ENCODE measurements at regions not wholly inside any gene's neighbourhood (a gene's known extent, or its start where the extent isn't known, plus 50 kb on each side); places are given as distances from the start of the nearest gene placed in this dataset.

DNA sequence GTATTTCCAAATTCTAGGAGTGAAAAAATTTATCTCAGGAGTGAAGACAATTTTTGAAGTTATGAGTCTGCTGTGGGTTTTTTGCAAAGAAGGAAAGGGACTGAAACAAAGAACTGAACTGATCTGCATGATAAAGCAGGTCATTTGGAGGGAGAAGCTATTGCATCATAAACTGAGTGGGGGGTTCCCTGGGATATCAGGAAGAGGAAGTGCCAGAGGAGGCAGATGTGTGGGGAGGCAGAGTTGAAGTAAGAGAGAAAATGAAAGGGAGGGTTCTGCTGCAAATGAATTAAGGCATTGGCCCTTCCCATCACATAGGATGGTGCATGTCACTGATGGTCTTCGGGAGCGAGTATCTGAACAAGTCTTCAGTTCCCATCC, 379.2 kb downstream of the VPS13C start:
- Histone ChIP-seq H3K27me3 (ENCODE audit: low read depth, low read length) (no peaks in the 10 kb centered on the region), H3K4me1 (ENCODE audit: control insufficient read depth in 1 of 2, insufficient read depth in 2 of 2, low read length in 2 of 2) (no peaks in the 10 kb centered on the region), H3K27ac (ENCODE audit: low read length) (no peak overlapping the region), H3K9me3 (ENCODE audit: control insufficient read depth in 1 of 2, low read length in 2 of 2) (peaks cover 0 to 5% of the 10 kb centered on the region in 2 donors), H3K36me3 (ENCODE audit: control insufficient read depth in 1 of 2, insufficient read depth in 2 of 2, low read length in 2 of 2) (no peaks in the 10 kb centered on the region), H3K4me3 (ENCODE audit: low read depth in 1 of 2, low read length in 2 of 2) (no peak overlapping the region)

DNA sequence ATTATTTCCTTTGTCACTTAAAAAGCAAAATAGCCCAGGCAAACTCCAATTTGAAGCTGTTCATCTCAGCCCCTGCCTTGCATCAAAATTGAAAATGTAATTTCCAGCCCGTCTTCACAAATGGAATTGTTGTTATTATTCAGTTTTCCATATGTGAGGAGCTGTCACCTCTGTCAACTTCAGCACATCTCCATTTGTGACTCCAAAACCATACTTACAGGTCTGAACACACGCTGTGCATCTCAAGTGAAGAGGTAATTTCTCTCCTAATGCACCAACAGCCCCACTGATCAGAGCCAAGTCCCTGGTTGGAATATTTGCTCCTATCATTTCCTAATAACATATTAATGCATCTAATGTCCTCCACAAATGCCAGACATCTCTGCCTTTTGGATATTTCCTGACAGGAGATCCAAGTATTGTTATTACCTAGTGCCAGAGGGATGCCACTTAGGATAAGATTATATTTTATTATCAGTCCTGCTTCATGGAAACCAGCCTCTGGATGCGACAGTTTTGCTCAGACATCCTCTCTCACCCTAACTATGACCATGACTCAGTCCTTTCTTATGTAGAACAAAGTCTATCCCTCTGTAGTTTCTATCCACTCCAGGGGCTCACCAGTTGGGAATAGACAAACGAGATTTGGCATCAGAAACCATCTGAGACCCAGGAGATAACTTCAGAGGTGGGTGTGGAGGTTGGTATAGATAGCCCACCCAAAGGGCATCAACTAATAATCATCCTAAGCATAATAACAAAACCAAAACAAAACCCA, 379.8 kb downstream of the VPS13C start:
- peaks cover 0 to 5% of the 10 kb centered on the region in 2 donors for H3K9me3 ChIP-seq (ENCODE audit: control insufficient read depth in 1 of 2, low read length in 2 of 2)

DNA sequence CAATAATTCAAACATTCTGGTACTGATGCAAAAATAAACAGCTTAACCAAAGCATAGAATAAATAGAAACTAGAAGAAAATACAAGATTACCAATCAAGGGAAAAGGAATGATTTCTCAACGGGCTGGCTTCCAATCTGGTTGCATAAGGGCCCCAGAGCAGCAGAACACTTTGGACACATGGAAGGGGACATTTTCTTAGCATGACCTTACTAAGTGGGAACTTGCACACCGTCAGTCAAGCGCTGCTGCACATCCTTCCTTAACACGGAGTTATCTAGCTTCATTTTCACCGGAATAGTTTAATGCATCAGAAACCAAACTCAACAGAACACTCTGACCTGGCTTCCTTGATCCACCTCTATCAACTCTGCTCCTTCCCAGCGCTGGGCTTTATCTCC, 388.5 kb downstream of the VPS13C start:
- H3K4me3 ChIP-seq (ENCODE audit: low read depth in 1 of 2, low read length in 2 of 2) = no peak overlapping the region

More for the DNA sequence above, 379.8 kb downstream of the VPS13C start:
- Histone ChIP-seq H3K27me3 (ENCODE audit: low read depth, low read length) (no peaks in the 10 kb centered on the region), H3K4me3 (ENCODE audit: low read depth in 1 of 2, low read length in 2 of 2) (no peak overlapping the region), H3K4me1 (ENCODE audit: control insufficient read depth in 1 of 2, insufficient read depth in 2 of 2, low read length in 2 of 2) (no peaks in the 10 kb centered on the region), H3K36me3 (ENCODE audit: control insufficient read depth in 1 of 2, insufficient read depth in 2 of 2, low read length in 2 of 2) (no peaks in the 10 kb centered on the region), H3K27ac (ENCODE audit: low read length) (no peak overlapping the region)

DNA sequence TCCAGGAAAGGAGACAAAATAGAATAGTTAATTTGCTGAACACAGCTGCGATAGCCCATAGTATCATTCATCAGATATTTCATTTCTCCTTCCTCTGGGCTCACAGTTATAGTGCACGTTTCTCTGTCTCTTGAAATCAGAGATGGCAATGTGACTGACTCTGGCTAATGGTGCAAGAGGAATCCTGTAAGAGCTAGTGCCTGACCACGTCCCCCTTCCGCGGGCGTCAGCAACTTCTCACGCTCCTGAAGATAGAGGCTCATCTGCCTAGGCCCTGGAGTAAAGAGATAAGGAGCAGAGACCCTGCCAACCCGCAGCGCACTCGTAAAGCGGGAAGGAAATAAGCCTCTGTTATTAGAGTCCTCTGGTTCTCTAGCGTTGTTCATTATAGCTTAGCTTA, 391.8 kb downstream of the VPS13C start:
- H3K4me1 ChIP-seq (ENCODE audit: control insufficient read depth in 1 of 2, insufficient read depth in 2 of 2, low read length in 2 of 2) = no peaks in the 10 kb centered on the region
- H3K27ac ChIP-seq (ENCODE audit: low read length) = no peak overlapping the region
- no peak overlapping the region for H3K4me3 ChIP-seq (ENCODE audit: low read depth in 1 of 2, low read length in 2 of 2)
- H3K9me3 ChIP-seq (ENCODE audit: control insufficient read depth in 1 of 2, low read length in 2 of 2) = no peaks in the 10 kb centered on the region
- no peaks in the 10 kb centered on the region for H3K27me3 ChIP-seq (ENCODE audit: low read depth, low read length)
- H3K36me3 ChIP-seq (ENCODE audit: control insufficient read depth in 1 of 2, insufficient read depth in 2 of 2, low read length in 2 of 2) = no peaks in the 10 kb centered on the region

More for the DNA sequence above, 388.5 kb downstream of the VPS13C start:
- no peaks in the 10 kb centered on the region for H3K36me3 ChIP-seq (ENCODE audit: control insufficient read depth in 1 of 2, insufficient read depth in 2 of 2, low read length in 2 of 2)
- no peaks in the 10 kb centered on the region for H3K27me3 ChIP-seq (ENCODE audit: low read depth, low read length)
- no peaks in the 10 kb centered on the region for H3K9me3 ChIP-seq (ENCODE audit: control insufficient read depth in 1 of 2, low read length in 2 of 2)
- no peaks in the 10 kb centered on the region for H3K4me1 ChIP-seq (ENCODE audit: control insufficient read depth in 1 of 2, insufficient read depth in 2 of 2, low read length in 2 of 2)
- H3K27ac ChIP-seq (ENCODE audit: low read length) = no peak overlapping the region

DNA sequence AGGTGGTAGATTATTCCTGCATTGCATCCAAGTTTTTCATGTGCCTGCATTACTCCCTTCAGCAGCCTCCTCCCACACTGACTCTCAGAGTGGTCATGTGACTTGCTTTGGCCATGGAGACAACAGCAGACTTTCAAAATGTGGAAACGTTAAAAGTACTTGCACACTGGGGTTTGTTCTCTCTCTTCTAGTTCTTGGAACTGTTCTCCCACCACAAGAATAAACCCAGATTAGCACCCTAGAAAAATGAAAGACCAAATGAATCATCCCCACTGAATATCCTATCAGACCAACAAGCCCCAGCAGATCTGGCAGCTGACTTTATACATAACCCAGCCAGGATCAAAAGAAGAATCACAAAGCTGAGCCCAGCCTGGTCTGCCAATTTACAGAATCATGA, 398.5 kb downstream of the VPS13C start:
- no peaks in the 10 kb centered on the region for H3K4me1 ChIP-seq (ENCODE audit: control insufficient read depth in 1 of 2, insufficient read depth in 2 of 2, low read length in 2 of 2)
- peaks cover 0 to 5% of the 10 kb centered on the region in 2 donors for H3K9me3 ChIP-seq (ENCODE audit: control insufficient read depth in 1 of 2, low read length in 2 of 2)
- no peaks in the 10 kb centered on the region for H3K27me3 ChIP-seq (ENCODE audit: low read depth, low read length)
- H3K36me3 ChIP-seq (ENCODE audit: control insufficient read depth in 1 of 2, insufficient read depth in 2 of 2, low read length in 2 of 2) = no peaks in the 10 kb centered on the region
- no peak overlapping the region for H3K27ac ChIP-seq (ENCODE audit: low read length)
- no peak overlapping the region for H3K4me3 ChIP-seq (ENCODE audit: low read depth in 1 of 2, low read length in 2 of 2)

DNA sequence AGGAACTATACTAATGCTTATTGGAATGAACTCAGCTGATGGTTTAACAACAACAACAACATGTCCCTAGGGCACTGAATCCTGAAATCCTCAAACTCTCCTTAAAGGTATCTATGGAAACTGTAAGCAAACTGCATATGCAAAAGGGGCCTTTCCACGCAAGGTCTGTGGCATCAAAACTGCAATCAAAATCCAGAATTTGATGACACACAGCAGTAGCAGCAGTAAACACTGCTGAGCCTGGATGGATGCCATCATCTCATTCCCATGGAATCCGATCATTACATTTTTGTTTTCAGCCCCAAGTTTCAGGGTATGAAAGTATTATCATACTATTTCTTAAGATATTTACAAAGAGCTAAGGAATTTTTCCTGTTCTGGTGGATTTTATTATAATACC, 399.7 kb downstream of the VPS13C start:
- Histone ChIP-seq H3K9me3 (ENCODE audit: control insufficient read depth in 1 of 2, low read length in 2 of 2) (peaks cover 0 to 5% of the 10 kb centered on the region in 2 donors), H3K4me3 (ENCODE audit: low read depth in 1 of 2, low read length in 2 of 2) (no peak overlapping the region), H3K4me1 (ENCODE audit: control insufficient read depth in 1 of 2, insufficient read depth in 2 of 2, low read length in 2 of 2) (no peaks in the 10 kb centered on the region), H3K27me3 (ENCODE audit: low read depth, low read length) (no peaks in the 10 kb centered on the region), H3K36me3 (ENCODE audit: control insufficient read depth in 1 of 2, insufficient read depth in 2 of 2, low read length in 2 of 2) (no peaks in the 10 kb centered on the region), H3K27ac (ENCODE audit: low read length) (no peak overlapping the region)

DNA sequence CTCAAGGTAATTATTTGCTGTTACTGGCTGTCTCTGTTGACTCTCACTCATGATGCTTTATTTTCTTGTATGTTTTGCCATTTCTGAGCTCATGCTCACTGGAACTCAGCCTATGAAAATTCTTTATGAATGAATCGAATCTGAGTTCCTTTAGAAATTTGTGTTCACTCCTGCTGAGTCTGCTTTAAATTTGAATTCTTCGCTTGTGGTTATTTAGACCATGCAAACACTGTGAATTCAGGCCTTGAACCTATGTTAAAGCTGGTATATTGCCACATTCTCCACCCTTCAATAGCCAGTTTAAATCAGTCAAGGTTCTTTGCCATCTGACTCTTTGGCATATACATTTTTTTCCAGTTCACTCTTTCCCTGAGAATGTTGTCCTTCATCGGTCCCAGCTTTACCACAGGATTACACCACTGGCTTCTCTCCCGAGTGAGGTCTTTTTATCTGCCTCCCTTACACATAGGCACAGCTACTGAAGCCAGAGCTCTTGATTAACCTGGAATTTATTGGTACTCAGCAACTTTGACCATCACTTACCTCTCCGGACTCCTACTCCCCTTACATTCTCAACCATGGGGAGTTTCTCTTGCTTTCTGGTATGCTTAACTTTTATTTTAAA, 400.6 kb downstream of the VPS13C start:
- no peaks in the 10 kb centered on the region for H3K4me1 ChIP-seq (ENCODE audit: control insufficient read depth in 1 of 2, insufficient read depth in 2 of 2, low read length in 2 of 2)
- no peaks in the 10 kb centered on the region for H3K36me3 ChIP-seq (ENCODE audit: control insufficient read depth in 1 of 2, insufficient read depth in 2 of 2, low read length in 2 of 2)
- H3K4me3 ChIP-seq (ENCODE audit: low read depth in 1 of 2, low read length in 2 of 2) = no peak overlapping the region
- H3K9me3 ChIP-seq (ENCODE audit: control insufficient read depth in 1 of 2, low read length in 2 of 2) = peaks cover 0 to 5% of the 10 kb centered on the region in 2 donors
- H3K27me3 ChIP-seq (ENCODE audit: low read depth, low read length) = no peaks in the 10 kb centered on the region
- no peak overlapping the region for H3K27ac ChIP-seq (ENCODE audit: low read length)

DNA sequence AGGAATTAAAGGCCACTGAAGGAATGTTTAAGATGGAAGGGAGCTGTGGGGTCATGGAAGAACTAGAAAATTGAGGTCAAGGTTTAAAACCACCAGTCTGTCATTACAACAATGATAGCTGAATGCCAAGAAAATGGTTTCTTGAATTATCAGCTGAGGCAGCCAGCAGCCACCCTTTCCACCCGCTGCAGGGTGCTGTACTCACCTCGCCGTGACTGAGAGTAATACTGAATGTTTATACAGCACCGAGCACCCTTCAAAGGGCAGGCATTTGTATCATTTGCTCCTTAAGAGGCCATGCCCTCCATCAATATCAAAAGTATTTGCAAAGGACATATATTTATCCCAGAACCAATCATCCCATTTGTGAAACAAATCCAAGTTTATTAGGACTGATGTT, 402.8 kb downstream of the VPS13C start:
- H3K4me3 ChIP-seq (ENCODE audit: low read depth in 1 of 2, low read length in 2 of 2) = no peak overlapping the region
- H3K27ac ChIP-seq (ENCODE audit: low read length) = no peak overlapping the region
- H3K27me3 ChIP-seq (ENCODE audit: low read depth, low read length) = no peaks in the 10 kb centered on the region
- H3K9me3 ChIP-seq (ENCODE audit: control insufficient read depth in 1 of 2, low read length in 2 of 2) = peaks cover 0 to 5% of the 10 kb centered on the region in 2 donors
- no peaks in the 10 kb centered on the region for H3K36me3 ChIP-seq (ENCODE audit: control insufficient read depth in 1 of 2, insufficient read depth in 2 of 2, low read length in 2 of 2)
- no peaks in the 10 kb centered on the region for H3K4me1 ChIP-seq (ENCODE audit: control insufficient read depth in 1 of 2, insufficient read depth in 2 of 2, low read length in 2 of 2)

DNA sequence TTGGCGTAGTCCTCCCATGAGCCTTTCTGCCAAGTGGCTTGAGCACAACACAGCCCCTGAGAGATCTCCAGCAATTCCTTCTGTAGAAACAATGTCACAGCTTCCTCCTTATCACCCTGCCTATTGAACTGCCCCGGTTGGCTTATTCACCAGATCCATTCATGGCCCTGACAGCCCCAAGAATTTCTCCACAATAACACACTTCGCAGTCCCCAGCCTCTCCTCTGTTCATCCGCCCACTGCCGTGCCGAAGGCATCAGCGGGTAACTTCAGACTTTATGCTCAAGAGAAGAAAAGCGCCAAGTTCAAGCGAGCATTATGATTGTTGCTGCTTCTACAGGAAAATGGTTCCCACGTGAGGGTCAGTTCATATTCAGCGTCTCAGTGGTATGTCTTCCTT, 403.9 kb downstream of the VPS13C start:
- Histone ChIP-seq H3K4me1 (ENCODE audit: control insufficient read depth in 1 of 2, insufficient read depth in 2 of 2, low read length in 2 of 2) (no peaks in the 10 kb centered on the region), H3K9me3 (ENCODE audit: control insufficient read depth in 1 of 2, low read length in 2 of 2) (peaks cover 0 to 5% of the 10 kb centered on the region in 2 donors), H3K27ac (ENCODE audit: low read length) (no peak overlapping the region)

DNA sequence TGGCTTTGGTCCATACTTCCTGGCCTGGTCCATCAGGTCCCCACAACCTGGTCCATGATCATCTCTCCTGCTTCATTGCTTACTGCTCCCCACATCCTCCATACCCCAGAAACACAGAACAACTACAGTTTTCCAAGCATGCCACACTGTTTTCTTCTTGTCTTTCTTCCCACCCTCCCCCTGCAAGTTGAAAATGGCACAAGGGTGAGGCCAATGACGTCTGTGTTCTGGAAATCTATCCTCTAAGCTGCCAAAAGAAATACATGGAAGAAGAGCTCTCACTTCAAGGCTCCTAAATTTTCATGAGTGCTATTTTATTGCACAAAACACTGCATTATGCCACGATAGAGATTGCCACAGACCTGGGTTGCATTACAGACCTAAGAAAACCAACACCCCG, 404.4 kb downstream of the VPS13C start:
- H3K27me3 ChIP-seq (ENCODE audit: low read depth, low read length) = no peaks in the 10 kb centered on the region
- no peak overlapping the region for H3K4me3 ChIP-seq (ENCODE audit: low read depth in 1 of 2, low read length in 2 of 2)
- H3K27ac ChIP-seq (ENCODE audit: low read length) = no peak overlapping the region
- no peaks in the 10 kb centered on the region for H3K36me3 ChIP-seq (ENCODE audit: control insufficient read depth in 1 of 2, insufficient read depth in 2 of 2, low read length in 2 of 2)
- H3K9me3 ChIP-seq (ENCODE audit: control insufficient read depth in 1 of 2, low read length in 2 of 2) = peaks cover 0 to 5% of the 10 kb centered on the region in 2 donors
- H3K4me1 ChIP-seq (ENCODE audit: control insufficient read depth in 1 of 2, insufficient read depth in 2 of 2, low read length in 2 of 2) = no peaks in the 10 kb centered on the region

More for the DNA sequence above, 403.9 kb downstream of the VPS13C start:
- Histone ChIP-seq H3K36me3 (ENCODE audit: control insufficient read depth in 1 of 2, insufficient read depth in 2 of 2, low read length in 2 of 2) (no peaks in the 10 kb centered on the region), H3K4me3 (ENCODE audit: low read depth in 1 of 2, low read length in 2 of 2) (no peak overlapping the region), H3K27me3 (ENCODE audit: low read depth, low read length) (no peaks in the 10 kb centered on the region)

DNA sequence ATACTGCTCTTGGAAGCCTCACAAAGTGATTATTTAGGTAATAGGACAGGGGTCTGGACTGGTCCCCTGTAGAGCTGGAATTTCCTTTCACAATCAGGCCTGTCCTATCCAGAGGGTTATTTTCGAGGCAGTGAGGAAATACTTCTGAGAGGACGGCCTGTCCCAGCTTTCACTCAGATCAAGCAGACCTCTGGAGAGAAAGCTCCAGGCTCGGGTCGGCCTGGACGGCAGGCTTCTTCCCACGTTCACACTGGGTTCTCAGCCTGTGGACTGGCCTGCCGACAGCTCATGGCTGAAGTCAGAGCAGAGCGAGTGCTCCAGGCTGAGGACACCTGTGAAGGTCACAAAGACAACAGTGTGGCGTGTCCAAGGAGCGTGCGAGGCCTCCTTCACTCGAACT, 405.3 kb downstream of the VPS13C start:
- Histone ChIP-seq H3K4me3 (ENCODE audit: low read depth in 1 of 2, low read length in 2 of 2) (no peak overlapping the region), H3K27me3 (ENCODE audit: low read depth, low read length) (no peaks in the 10 kb centered on the region), H3K36me3 (ENCODE audit: control insufficient read depth in 1 of 2, insufficient read depth in 2 of 2, low read length in 2 of 2) (no peaks in the 10 kb centered on the region), H3K9me3 (ENCODE audit: control insufficient read depth in 1 of 2, low read length in 2 of 2) (peaks cover 0 to 5% of the 10 kb centered on the region in 2 donors), H3K27ac (ENCODE audit: low read length) (no peak overlapping the region), H3K4me1 (ENCODE audit: control insufficient read depth in 1 of 2, insufficient read depth in 2 of 2, low read length in 2 of 2) (no peaks in the 10 kb centered on the region)
